ENCODE measurements at regions not wholly inside any gene's neighbourhood (a gene's known extent, or its start where the extent isn't known, plus 50 kb on each side); places are given as distances from the start of the nearest gene placed in this dataset.
"Not testable (repeated sequence)": the region's sequence is repeated elsewhere in the genome, so short reads cannot be mapped to it uniquely, and the experiment has no call there.

GRCh38 chr7:51901489-51901840, 584.9 kb upstream of the COBL start:
- no peak for DNase-seq (ENCODE audit: low spot score)

GRCh38 chr7:51900755-51901488, 584.3 kb upstream of the COBL start:
- DNase-seq (ENCODE audit: low spot score) = not testable (repeated sequence)

DNA sequence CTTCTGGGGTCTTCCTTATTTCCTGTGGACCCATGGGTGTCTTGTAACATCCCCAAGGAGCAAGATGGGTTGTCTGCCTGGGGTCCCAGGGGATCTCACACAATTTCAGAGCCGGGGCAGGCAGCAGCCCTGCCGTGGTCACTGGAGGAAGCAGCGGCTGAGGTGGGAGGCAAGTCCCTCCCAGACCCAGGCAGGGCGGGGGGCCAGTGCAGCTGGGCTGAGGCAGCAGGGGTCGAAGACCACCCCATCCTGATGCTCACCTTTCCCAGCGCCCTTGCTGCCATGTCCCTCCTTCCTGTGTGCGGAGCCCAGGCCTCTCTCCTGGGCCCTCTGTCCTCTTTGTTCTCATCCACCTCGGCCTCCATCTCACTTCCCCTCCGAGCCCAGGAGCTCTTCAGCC, 583.0 kb upstream of the COBL start:
- no peak for DNase-seq (ENCODE audit: low spot score)

DNA sequence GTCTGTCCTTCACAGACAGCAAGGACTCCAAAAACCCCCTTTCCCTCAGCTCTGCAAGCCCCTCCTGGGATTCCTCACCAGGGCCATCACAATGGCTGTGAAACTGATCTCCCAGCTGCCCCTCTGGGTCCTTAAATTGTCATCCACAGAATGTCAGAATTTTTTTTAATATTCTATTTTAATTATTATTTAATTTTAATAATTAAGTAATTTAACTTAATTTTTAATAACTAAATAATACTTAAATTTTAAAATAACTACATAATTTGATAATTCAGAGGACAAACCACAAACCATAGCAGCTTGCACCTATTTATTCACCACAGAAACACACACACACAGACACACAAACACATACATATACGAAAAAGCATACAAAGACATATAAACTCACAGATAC, 565.8 kb upstream of the COBL start:
- no peak for DNase-seq (ENCODE audit: low spot score)

DNA sequence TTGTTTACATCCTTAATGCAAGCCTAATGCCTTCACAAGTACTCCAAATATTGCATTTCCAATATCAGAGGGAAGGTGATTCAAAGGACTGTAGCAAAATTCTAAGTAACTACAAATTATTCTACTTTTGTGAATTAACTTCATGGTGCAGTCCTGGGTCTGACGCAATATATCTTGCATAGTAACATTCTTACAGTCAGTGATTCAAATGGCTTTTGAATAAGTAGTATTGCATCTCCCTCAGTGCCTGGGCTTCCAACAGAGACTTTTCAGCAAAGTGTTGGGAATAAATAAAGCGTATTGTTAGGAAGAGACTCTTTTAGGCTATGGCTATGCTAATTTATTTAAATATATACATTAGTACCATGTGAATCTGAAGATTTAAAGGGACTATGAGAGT, 564.7 kb upstream of the COBL start:
- DNase-seq (ENCODE audit: low spot score) = no peak

GRCh38 chr7:51878865-51879264, 562.3 kb upstream of the COBL start:
- no peak for DNase-seq (ENCODE audit: low spot score)

DNA sequence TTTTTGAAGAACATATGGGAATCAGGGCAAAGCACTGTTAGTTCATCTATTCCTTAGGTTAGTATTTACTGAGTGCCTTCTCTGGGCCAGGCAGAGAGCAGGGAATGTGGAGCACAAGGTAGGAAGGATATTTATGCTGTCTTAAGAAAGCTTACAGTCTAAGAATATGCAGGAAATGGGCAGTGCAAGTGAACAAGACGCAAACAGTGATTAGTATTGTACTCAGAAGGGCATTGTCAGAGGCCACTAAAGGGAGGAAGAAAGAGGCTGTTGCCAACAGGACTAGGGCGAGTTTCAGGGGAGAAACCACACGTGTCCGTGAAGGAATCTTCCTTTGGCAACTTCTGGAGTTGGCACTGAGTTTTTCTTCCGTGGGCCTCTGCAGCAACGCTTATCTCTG, 552.8 kb upstream of the COBL start:
- no peak for DNase-seq (ENCODE audit: low spot score)

GRCh38 chr7:51867117-51867516, 550.5 kb upstream of the COBL start:
- no peak for DNase-seq (ENCODE audit: low spot score)

- DNase-seq (ENCODE audit: low spot score) = no peak
Observed at GRCh38 chr7:51860305-51860704, 543.7 kb upstream of the COBL start.

GRCh38 chr7:51850126-51850525, 533.5 kb upstream of the COBL start:
- no peak for DNase-seq (ENCODE audit: low spot score)

DNA sequence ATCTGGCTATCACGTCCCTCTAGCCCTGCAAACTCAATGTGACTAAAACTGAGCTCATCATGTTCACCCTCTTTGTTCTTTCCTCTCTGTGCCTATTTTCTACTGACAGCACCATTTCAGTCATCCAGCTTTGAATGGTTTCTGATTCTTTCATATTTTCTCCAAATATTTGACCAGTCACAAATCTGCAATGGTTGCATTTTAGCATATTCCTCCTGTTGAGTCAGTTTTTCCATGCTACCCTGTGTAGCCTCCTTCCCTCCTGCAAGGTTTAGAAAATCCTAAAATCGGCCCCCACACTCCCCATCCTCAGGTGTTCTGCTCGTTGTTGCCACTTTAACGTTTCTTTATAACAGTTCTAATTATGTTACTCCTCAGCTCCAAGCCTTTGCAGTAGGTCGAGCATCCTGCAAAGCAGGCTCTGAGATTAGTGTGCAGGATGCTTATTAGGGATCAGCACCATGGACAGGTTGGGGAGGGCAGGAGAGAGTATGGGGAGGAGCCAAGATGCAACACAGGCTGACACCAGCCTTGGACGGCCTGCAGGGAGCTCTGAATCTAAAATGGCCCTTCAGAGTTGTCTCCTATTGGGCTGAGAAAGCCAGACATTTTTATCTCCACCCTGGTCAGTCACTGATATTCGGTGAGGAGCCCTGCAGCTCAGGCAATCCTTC, 531.0 kb upstream of the COBL start:
- no peak for DNase-seq (ENCODE audit: low spot score)

DNA sequence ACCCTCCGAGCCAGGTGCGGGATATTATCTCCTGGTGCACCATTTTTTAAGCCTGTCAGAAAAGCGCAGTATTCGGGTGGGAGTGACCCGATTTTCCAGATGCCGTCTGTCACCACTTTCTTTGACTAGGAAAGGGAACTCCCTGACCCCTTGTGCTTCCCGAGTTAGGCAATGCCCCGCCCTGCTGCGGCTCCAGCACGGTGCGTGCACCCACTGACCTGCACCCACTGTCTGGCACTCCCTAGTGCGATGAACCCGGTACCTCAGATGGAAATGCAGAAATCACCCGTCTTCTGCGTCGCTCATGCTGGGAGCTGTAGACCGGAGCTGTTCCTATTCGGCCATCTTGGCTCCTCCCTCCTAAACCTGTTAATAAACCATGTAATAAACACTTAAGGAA, 522.5 kb upstream of the COBL start:
- not testable (repeated sequence) for DNase-seq (ENCODE audit: low spot score)

DNA sequence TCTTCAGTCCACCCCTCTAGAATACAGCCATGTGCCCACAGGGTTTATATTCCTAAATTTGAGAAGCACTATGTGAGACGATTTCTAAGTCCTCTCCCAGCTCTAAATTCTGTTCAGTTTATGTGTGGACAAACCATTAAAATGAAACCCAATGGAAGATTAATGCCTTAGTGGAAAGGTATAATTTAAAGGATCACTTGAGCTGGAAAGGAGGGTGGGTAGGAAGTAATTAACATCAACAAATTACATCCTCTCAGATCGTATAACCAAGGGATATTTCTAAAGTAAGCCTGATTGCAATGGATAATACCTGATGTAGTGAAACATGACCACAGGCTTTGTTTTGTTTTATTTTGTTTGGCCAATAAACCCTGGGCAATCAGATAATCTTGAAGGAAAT, 511.0 kb upstream of the COBL start:
- DNase-seq (ENCODE audit: low spot score) = no peak

DNA sequence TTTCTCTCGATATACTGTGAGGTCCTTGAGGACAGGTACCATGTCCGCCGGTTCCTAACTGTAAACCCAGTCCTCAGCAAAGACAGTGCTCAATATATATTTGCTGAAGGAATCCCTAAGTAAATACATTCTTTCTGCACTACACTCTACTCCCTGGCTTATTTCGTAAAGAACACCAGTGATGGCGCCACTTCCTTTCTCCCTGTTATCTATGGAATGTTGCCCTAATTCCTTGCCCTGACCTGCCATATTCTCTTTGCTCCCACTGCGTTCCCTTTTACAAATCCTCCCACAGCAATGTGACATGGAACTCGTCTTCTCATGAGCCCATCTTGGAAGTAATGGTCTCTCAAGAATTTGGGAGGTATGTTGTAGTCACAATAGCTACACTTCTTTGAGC, 507.4 kb upstream of the COBL start:
- DNase-seq (ENCODE audit: low spot score) = no peak

GRCh38 chr7:51823437-51823836, 506.8 kb upstream of the COBL start:
- no peak for DNase-seq (ENCODE audit: low spot score)

GRCh38 chr7:51817694-51818225, 501.2 kb upstream of the COBL start:
- no peak for DNase-seq (ENCODE audit: low spot score)

DNA sequence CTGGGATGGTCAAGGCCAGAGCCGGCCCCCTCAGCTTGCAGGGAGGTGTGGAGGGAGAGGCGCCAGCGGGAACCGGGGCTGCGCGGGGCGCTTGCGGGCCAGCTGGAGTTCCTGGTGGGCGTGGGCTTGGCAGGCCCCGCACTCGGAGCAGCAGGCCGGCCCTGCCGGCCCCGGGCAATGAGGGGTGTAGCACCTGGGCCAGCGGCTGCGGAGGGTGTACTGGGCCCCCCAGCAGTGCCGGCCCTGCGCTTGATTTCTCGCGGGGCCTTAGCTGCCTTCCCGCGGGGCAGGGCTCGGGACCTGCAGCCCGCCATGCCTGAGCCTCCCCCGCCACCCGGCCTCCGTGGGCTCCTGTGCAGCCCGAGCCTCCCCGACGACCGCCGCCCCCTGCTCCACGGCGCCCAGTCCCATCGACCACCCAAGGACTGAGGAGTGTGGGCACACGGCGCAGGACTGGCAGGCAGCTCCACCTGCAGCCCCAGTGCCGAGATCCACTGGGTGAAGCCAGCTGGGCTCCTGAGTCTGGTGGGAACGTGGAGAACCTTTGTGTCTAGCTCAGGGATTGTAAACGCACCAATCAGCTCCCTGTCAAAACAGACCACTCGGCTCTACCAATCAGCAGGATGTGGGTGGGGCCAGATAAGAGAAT, 489.3 kb upstream of the COBL start:
- DNase-seq (ENCODE audit: low spot score) = not testable (repeated sequence)

GRCh38 chr7:51802718-51803117, 486.1 kb upstream of the COBL start:
- no peak for DNase-seq (ENCODE audit: low spot score)

DNA sequence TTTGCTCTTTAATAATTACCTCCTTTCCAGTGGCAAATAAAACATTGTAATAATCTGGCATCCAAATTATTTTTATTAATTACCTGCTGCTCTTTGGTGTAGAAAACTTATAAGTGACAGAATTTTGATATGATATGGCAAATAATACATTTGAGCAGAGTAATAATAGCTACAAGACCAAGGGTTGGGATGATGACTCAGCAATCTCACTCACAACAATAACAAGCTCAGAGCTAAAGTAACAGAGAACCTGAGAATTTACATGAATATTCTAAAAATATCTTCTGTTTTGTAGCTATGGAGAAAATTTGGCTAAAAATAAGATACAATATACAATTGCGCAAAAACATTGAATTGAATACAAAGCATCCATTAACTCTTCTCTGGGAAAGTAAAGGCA, 480.8 kb upstream of the COBL start:
- no peak for DNase-seq (ENCODE audit: low spot score)

GRCh38 chr7:51792796-51793195, 476.2 kb upstream of the COBL start:
- DNase-seq (ENCODE audit: low spot score) = no peak

GRCh38 chr7:51789489-51789888, 472.9 kb upstream of the COBL start:
- DNase-seq (ENCODE audit: low spot score) = no peak

GRCh38 chr7:51786284-51786683, 469.7 kb upstream of the COBL start:
- no peak for DNase-seq (ENCODE audit: low spot score)

- no peak for DNase-seq (ENCODE audit: low spot score)
Observed at GRCh38 chr7:51785876-51786275, 469.3 kb upstream of the COBL start.
